Activated CD8-positive, alpha-beta memory T cell treated with anti-CD3 and anti-CD28 coated beads for 36 hours (primary cell): ENCODE measurements at regions not wholly inside any gene's neighbourhood (a gene's known extent, or its start where the extent isn't known, plus 50 kb on each side); places are given as distances from the start of the nearest gene placed in this dataset.

Source experiments
- CTCF ChIA-PET: fragments of 350-600 bp; sonication (Branson Sonifier 250); formaldehyde crosslinking; loops from one replicate; lab custom pipeline; 2021; ENCODE audit warnings: antibody characterized with exemption; lab: Charles Lee
- POLR2A ChIA-PET: fragments of 350-600 bp; sonication (Branson Sonifier 250); formaldehyde crosslinking; loops from one replicate; lab custom pipeline; 2021; ENCODE audit warnings: antibody characterized with exemption; lab: Charles Lee

DNA sequence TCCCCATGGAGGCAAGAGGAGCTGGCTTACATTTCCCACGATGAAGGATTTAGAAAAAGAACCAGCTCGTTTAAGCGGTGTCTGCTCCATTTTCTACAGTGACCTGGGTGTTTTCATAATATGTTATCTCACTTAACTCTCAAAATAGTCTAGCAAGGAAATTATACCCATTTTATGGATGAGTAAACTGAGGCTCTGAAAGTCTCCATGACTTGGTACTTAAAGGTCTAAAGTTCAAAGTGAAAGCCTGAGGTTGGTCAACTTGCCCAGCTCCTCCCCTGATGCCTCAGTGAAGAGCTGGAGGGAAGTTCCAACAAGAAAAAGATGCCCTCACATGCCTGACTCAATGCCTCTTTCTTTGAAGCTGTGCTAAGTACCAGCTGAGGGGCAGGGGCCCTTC lies 232.0 kb downstream of the CBLN1 start:
- POLR2A ChIA-PET: no interaction called here
- CTCF ChIA-PET: no interaction called here

DNA sequence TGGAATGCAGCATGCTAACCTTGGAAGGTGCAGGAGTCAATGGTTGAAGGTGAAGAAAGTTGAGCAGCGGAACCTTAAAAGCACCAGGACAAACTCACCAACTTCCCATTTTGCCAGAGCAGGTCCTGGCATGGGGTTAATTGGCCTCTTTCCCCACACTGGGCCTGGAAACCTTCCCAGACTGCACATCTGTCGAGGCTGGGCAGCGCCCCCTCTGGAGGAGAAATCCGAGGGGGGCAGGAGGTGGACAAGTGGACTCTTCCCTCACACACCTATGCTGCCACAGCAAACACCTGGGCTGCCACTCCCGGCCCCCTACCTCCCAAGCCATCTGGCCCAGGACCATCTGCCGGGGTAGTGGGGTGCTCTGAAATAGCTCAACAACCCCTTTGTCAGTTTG lies 232.4 kb downstream of the CBLN1 start:
- CTCF ChIA-PET: no interaction called here
- POLR2A ChIA-PET: no interaction called here

DNA sequence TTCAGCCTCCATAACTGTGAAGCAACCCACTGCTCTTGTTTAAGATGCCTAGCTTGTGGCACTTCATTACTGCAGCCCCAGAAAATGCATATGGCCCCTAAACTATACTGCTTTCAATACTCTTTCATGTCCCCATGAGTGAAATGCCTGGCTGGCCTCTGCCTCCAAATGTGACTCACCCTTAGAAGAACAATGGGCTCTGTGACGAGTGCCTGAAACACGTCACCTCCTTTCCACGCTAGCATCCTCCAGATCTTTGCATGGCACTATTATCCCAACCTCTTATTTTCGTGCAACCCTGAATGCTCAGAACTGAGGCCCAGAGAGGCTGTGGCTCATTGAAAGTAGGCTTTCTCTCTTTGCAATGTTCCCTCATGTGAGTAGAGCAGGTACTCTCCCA lies 233.1 kb downstream of the CBLN1 start:
- POLR2A ChIA-PET: no interaction called here
- CTCF ChIA-PET: no interaction called here

DNA sequence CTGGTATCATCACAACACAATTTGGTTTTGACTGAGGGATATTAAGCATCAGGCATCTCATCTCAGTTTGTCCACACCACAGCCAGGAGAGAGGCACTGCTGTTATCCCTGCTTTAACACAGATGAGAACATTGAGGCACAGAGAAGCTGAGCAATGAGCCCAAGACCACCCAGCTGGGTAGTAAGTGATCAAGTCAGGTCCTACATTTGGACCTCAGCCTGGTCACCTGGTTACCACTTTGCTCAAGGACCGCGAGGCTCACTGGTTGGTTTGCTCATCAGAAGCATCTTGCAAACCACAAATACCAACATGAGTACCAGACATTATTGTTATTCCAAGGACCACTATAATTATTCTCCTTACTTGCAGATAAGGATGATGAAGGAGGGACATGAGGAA lies 245.5 kb downstream of the CBLN1 start:
- CTCF ChIA-PET: no interaction called here
- POLR2A ChIA-PET: no interaction called here

DNA sequence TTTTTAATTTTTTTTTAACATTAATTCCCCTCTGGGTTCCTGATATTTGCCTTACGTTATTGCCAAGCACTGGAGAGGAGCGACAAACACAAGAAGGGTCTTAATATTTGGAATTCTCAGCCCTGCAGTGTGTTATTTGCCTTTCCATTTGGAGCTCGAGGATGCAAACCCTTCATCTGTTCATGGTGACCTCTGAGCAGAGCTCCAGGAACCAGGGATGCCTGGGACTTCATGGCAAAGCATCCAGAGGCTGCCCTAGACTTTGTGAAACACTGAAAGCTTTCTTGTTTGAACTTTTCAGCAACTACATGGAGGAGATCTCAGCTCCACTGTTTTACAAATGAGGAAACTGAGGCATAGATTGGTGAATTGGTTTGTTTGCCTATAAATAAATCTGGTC lies 254.2 kb downstream of the CBLN1 start:
- ChIA-PET CTCF (no interaction called here), POLR2A (no interaction called here)

DNA sequence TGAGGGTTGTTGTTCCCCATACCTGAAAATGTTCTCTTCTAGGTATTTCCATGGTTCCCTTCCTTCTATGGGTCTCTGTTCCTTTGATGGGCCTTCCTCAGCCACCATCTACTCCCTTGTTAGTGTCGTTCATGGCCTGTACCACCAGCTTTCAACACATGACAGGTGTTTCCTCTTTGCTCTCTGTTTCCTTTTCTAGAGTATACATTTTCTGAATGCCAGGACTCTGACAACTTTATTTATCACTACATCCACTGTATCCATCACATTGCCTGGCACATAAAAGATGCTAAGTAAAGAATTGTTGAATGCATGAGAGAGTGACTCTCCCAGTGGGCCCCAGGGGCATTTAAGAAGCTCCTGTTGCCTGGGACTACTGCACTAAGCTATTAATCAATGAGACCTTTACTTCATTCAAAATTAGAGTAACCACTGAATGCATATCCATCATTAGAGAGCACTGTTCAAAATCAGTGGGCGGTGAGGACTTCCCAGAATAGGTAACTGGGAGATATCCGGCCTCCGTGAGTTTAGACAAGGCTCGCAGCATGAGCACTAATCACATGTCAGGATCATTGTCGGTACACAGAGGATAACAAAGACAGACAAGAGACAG lies 255.0 kb downstream of the CBLN1 start:
- POLR2A ChIA-PET: no interaction called here
- CTCF ChIA-PET: no interaction called here

DNA sequence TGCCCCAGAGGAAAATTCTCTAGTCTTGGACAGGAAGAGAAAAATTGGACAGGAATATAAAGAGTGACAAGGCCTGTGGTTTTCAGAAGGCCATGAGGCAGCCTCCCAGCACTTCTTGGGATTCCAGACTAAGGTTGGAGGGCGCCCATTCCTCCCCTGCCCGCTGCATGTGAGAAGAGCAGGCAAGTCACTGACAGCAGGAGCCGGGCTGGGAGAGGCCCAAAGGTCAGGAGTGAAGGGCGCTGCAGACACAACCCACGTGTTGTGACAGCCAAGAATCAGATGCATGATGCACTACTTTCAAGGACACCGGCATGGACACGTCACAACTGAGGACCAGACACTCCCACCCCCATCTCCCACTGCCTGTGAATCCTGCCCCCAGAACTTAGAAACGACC lies 256.7 kb downstream of the CBLN1 start:
- ChIA-PET CTCF (no interaction called here), POLR2A (no interaction called here)

DNA sequence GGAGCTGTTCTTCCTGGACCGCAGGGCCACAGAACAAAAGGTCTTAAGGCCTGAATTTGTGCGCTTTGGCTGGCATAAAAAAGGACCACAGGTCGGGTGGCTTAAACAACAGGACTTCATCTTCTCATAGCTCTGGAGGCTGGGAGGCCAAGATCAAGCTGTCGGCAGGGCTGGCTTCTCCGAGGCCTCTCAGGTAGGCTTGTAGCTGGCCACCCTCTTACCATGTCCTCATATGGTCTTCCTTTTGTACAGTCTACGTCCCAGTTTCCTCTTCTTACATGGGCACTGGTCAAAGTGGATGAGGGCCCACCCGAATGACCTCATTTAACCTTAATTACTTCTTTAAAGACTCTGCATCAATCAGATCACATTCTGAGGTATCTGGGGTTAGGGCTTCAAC lies 257.6 kb downstream of the CBLN1 start:
- POLR2A ChIA-PET: no interaction called here
- CTCF ChIA-PET: no interaction called here

DNA sequence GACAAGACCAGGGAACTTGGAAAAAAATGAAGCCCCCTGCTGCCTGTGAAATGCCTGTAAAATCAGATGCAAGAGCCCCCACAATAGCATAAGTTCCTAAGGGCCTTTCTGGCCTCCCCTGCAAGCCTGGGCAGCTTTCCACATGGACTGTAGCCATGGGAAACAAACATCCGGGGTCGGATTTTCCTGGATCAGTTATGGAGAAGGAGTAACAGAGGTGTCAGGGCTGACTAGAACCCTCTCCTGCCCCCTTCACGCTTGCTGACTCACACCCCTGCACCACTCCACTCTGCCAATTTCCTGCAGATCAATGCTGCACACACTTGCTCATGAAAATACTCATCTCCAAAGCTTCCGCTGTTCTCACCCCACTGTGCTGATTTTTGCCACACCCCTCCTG lies 258.6 kb downstream of the CBLN1 start:
- ChIA-PET CTCF (no interaction called here), POLR2A (no interaction called here)

DNA sequence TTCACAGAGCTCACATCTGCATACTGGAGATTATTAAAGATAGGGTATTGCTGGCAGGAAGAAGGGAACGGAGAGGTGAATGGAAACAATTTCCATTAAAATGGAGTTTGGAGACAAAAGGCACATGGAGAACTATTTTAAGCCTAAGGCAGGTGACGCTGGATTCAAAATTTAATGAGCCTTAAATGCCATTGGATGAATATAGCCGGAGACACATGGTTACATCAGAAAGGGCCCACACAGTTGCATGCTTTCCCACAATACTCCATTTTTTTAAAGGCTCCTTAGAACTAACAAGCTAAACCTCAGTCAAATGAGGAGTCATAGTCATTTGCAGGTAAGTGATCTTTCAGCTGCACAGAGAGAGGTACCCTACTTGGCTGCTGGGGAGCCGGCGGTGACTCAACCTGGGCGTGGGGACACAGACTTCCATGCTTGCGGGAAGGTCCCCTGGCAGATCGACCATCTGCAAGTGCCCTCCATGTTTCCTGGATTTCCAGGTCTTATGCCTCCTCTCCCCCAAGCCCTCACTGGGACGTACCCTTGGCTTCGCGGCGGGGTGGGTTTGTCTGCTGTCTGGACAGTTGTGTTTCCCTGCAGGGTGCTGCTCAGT lies 259.2 kb downstream of the CBLN1 start:
- CTCF ChIA-PET: no interaction called here
- POLR2A ChIA-PET: no interaction called here

DNA sequence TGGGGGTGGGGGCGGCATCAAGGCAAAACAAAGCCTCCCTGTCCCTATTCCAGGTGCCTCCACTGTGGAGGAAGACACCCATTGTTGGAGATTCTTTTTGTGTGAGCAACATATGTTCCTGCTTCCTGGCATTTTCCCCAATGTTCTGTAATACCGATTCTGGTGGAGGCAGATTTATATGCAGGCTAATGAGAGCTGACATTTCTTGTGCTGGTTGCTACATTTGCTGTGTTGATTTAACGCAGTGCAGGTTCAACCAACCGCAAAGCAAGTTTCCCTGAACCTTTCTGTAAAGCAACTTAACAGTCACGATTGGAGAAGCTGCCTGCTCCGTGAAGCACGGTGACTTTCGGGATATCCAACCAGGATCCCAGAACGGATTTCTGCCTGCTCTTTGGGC lies 260.5 kb downstream of the CBLN1 start:
- CTCF ChIA-PET: interaction anchor here (0.6 kb wide), 1 partner anchor 299 kb away, joined by 3 read pairs; no protein-coding TSS in a partner anchor
- POLR2A ChIA-PET: no interaction called here

DNA sequence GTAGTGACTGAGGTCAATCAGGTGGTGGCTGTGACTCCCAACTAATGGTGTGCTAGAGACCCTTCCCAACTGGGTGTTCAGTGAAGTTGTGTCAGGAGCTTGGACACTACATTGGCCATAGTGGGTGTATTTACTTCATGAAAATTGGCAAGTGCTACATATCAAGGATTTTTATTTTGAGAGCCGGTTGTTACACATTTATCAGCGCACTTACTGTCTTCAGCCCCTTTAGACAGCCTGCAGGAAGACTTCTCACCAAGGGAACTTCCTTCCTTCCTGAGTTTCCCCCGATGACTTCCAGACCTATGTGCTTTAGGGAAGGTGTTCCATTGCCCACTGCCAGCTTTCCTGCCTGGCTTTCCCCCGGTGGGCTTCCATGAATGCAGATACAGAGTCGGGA lies 261.2 kb downstream of the CBLN1 start:
- ChIA-PET CTCF (interaction anchor here (0.6 kb wide), 1 partner anchor 299 kb away, joined by 3 read pairs; no protein-coding TSS in a partner anchor), POLR2A (no interaction called here)

DNA sequence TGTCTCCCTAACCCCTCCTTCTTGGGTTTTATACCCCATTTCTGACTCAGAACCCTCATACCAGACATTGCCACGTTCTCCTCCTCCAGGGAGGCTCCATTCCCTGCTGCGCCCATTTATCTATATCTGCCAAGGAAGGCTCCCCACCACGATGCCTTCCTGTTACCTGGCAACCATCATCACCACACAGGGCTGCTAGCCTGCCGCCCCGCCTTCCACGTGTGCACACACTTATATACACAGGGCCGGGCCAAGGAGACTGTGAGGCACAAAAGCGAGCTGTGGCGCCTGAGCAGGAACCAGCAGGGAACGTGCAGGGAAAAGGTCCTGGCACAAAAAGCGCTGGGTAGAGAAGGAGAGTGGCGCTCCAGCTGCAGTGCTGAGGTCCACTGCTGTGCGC lies 261.8 kb downstream of the CBLN1 start:
- POLR2A ChIA-PET: no interaction called here
- CTCF ChIA-PET: no interaction called here

DNA sequence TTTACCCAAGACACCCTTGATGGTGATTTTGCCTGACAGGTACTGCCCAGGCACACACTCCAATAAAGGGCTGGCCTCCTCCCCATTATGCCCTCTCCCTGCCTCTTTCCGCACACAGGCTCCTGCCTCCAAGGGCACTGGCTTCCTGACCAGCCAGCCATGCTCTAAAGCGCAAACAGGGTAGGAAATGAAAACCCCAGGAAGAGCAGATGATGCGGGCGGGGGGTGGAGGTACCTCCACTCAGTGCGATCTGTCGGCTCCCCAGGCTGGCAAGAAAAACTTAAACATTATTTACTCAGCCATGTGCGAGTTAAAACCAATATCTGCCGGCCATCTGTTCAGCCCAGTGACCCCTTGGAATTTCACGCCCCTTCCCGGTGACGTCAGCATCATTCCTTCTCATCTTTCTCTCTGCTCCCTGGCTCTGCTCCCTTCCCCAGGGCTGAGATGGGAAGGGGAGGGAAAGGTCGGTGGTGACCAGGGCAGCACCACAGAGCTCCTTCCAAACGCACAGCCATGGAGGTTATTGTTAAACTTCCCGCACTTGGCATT lies 262.5 kb downstream of the CBLN1 start:
- ChIA-PET POLR2A (no interaction called here), CTCF (no interaction called here)

DNA sequence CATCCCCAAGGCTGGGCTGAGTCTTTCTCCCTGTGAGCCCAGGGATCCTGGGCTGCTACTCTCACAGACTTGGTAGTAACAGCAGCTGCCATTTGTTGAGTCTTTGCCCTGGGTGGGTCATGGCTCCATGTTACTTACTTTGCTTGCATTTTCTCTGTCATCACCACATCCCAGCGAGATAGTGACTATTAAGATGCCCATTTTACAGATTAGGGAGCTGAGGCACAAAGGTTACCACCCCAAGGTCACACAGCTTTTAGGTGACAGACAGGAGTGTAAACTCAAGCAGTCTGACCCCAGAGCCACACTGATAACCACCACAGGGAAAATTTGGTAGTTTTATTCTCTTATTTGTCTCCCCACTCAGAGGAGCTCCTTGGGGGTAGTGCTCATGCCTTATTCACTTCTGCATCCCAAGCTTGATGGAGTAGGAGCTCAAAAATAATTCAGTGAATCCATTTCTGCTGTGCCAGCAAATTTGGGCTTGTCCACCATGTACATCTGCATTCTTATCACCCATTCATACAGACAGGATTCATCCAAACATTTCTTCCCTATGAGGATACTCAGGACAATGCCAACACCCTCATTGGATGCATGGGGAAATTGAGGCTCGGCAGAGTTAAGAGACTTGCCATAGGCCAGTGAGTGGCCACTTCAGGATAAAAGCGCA lies 263.2 kb downstream of the CBLN1 start:
- ChIA-PET CTCF (no interaction called here), POLR2A (no interaction called here)

DNA sequence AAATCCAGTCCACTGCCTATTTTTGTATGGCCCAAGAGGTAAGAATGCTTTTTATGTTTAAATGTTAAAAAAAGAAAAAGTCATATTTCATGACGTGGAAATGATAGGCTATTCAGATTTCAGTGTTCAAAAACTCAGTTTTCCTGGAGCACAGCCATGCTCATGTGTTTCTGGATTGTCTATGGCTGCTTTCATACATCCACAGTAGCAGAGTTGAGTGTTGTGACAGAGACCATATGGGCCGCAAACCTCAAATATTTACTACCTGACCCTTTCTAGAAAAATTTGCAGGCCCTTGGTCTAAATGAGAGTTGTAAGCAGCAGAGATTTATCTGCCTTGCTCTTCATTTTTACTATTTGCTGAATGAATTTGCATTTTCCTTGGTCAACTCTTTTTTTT lies 264.1 kb downstream of the CBLN1 start:
- POLR2A ChIA-PET: no interaction called here

DNA sequence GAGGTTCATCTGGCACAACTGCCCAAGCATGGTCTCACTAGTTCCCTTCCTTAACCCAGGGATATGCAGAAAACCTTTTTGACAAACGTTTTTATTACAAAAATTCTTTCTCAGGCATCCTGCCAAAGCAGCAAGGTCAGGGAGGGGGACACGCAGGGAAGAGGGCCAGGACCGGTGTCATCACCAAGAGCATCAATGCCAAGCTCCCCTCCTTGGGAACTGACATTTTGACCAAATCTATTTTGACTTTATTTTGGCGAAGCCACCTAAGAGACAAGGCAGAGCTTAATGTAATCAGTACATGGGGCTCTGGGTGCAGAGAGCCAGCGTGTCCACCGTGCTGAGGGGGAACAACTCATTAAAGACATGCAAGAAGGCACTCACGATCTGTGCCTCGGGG lies 265.2 kb downstream of the CBLN1 start:
- POLR2A ChIA-PET: no interaction called here
- CTCF ChIA-PET: no interaction called here

More for the DNA sequence above, 264.1 kb downstream of the CBLN1 start:
- CTCF ChIA-PET: no interaction called here

DNA sequence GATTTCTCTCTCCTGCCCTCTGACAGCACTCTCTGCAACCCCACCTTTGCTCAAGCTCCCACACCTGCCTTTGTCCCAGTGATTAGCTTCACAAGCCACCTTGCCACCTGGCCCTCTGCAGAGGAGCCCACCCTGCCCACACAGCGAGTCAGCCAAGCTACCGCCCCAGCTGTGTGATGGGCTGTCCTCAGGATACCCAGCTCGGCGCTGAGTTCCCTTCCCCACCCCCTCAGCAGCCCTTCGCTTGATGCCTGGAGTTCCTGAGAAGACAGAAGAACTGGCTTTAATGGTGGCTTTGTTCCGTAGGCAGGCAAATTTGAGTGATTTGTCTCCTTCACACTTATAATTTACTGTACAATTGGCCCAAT lies 266.4 kb downstream of the CBLN1 start:
- ChIA-PET CTCF (no interaction called here), POLR2A (no interaction called here)

DNA sequence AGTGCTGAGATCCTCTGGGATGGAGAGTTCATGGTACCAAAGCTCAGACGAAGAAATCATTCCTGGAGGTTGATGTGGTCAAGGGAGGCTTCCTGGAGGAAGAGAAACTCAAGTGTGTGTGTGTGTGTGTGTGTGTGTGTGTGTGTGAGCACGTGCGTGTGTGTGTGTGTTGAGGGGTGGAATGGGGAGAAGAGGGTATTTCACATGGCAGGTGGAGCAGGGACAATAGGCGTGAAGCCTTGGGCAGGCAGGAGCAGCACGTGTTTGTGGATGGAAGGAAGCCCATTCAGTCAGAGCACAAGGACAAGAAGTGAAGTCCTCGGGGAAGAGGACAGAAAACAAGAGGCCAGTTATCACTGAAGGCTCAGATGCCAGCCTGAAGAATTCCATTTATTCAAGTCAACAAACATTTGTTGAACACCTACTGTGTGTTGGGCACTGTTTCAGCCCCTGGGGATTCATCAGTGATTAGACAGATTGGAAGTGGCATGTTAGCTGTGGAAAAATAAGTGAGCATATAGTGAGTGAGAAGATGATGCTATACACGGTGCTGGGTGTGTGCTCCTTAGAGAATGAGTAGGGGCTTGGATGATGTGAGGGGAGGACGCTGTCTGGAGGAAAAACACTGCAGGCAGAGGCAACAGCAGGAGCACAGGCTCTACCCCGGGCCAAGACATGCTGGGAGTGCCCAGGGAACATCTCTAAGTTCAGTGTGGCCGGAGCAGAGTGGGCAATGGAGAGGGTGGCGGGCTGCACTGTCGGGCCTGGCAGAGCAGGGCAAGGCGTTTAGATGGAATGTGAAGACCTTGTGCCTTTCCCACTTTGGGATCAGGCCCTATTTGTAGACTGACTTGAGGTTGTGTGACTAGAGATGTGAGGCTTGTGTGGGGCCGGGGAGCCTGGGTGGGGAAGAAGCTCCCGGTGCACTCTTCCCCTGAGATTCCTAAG lies 267.1 kb downstream of the CBLN1 start:
- ChIA-PET CTCF (no interaction called here), POLR2A (no interaction called here)

DNA sequence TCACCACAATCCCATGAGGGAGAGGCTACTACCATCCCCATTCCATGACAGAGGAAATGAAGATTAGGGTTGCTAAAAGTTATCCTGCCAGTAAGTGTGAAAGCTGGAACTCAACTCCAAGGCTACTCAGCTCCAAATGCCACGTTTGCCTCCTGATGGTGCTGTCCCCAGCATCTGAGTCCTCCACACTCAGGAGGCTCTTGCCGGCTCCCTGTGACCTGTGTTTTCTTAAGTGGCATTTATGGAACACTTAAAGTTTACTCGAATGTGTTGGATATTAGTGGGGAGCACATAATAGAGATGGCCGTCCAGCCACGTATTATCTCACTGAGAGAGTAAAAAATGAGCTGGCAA lies 267.9 kb downstream of the CBLN1 start:
- CTCF ChIA-PET: no interaction called here
- POLR2A ChIA-PET: no interaction called here
